HEK293T (cell line): ENCODE measurements at regions not wholly inside any gene's neighbourhood (a gene's known extent, or its start where the extent isn't known, plus 50 kb on each side); places are given as distances from the start of the nearest gene placed in this dataset.

Source experiments
- CTCF ChIA-PET: fragments of 350-600 bp; formaldehyde crosslinking; extraction: SDS; loops from one replicate; lab custom pipeline; 2021; ENCODE audit warnings: antibody characterized with exemption, inconsistent platforms; lab: Yijun Ruan, JAX
- POLR2A ChIA-PET: fragments of 350-600 bp; formaldehyde crosslinking; extraction: SDS; loops from one replicate; lab custom pipeline; 2020; ENCODE audit warnings: antibody characterized with exemption, inconsistent platforms; lab: Yijun Ruan, JAX
- DNase-seq: peaks from one replicate; pipeline ENCODE4 v3.0.0; 2012; ENCODE audit warnings: mixed read lengths; ENCODE audit errors: extremely low spot score
- ARNT ChIP-seq: fragments of 450-650 bp; IDR thresholded peaks from 2 replicates; pipeline ENCODE4 v1.6.1; 2017; ENCODE audit warnings: mild to moderate bottlenecking
- BHLHE40 ChIP-seq: fragments of 450-650 bp; IDR thresholded peaks from 2 replicates; pipeline ENCODE4 v1.6.1; 2016; ENCODE audit warnings: mild to moderate bottlenecking, moderate library complexity, borderline replicate concordance
- CTBP1 ChIP-seq: fragments of 450-650 bp; IDR thresholded peaks from 2 replicates; pipeline ENCODE4 v1.6.1; 2016; ENCODE audit warnings: borderline replicate concordance
- ELF4 ChIP-seq: fragments of 450-650 bp; IDR thresholded peaks from 2 replicates; pipeline ENCODE4 v1.6.1; 2017; ENCODE audit warnings: antibody characterized with exemption
- FOXA1 ChIP-seq: fragments of 450-650 bp; IDR thresholded peaks from 2 replicates; pipeline ENCODE4 v1.6.1; 2016; ENCODE audit warnings: mild to moderate bottlenecking
- FOXK2 ChIP-seq: fragments of 450-650 bp; IDR thresholded peaks from 2 replicates; pipeline ENCODE4 v1.6.1; 2016; ENCODE audit warnings: mild to moderate bottlenecking
- FOXM1 ChIP-seq: fragments of 450-650 bp; IDR thresholded peaks from 2 replicates; pipeline ENCODE4 v1.6.1; 2017; ENCODE audit warnings: mild to moderate bottlenecking, borderline replicate concordance
- HDGF ChIP-seq: fragments of 450-650 bp; IDR thresholded peaks from 2 replicates; pipeline ENCODE4 v1.6.1; 2017; ENCODE audit warnings: antibody characterized with exemption, borderline replicate concordance
- L3MBTL2 ChIP-seq: fragments of 450-650 bp; conservative IDR thresholded peaks from 2 replicates; pipeline ENCODE4 v1.6.1; 2016; ENCODE audit warnings: mild to moderate bottlenecking
- LEF1 ChIP-seq: fragments of 450-650 bp; IDR thresholded peaks from 2 replicates; pipeline ENCODE4 v1.6.1; 2017; ENCODE audit warnings: mild to moderate bottlenecking, borderline replicate concordance
- NFRKB ChIP-seq: fragments of 450-650 bp; IDR thresholded peaks from 2 replicates; pipeline ENCODE4 v1.6.1; 2016; ENCODE audit warnings: mild to moderate bottlenecking, moderate library complexity
- SP1 ChIP-seq: fragments of 450-650 bp; IDR thresholded peaks from 2 replicates; pipeline ENCODE4 v1.6.1; 2017
- SUZ12 ChIP-seq: fragments of 450-650 bp; IDR thresholded peaks from 2 replicates; pipeline ENCODE4 v1.6.1; 2016; ENCODE audit warnings: mild to moderate bottlenecking
- TARDBP ChIP-seq: fragments of 450-650 bp; IDR thresholded peaks from 2 replicates; pipeline ENCODE4 v1.6.1; 2016
- ZNF384 ChIP-seq: fragments of 450-650 bp; IDR thresholded peaks from 2 replicates; pipeline ENCODE4 v1.6.1; 2016
- TF ChIP-seq, protein P1 (sequence below): fragments of 450-650 bp; IDR thresholded peaks from 2 replicates; pipeline ENCODE4 v1.6.1; 2016

DNA sequence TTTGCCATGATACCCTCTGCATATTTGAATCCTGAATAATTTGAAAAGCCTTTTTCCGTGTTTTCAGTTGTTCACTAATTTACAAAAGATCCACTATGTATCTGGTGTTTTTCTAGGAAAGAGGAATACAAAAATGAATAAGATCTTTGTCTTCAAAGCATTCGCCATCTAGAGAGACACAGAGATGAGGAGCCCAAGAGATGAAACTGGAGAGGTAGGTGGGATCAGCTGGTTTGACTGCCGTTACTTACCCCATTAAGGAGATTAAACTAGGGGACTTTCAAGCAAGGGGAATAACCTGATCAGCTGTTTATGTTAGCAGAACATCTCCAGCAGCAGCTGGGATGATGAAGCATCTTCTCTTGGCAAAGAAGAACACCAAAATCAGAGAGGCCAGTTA lies 150.2 kb upstream of the SATB2 start:
- no peak for DNase-seq
- TF ChIP-seq SP1 (no peak), SUZ12 (no peak), NFRKB (no peak), HDGF (no peak), ARNT (no peak), L3MBTL2 (no peak), ELF4 (no peak), ZNF384 (no peak), LEF1 (no peak), FOXM1 (no peak), TARDBP (no peak), CTBP1 (no peak)
- TF ChIP-seq, protein P1, sequence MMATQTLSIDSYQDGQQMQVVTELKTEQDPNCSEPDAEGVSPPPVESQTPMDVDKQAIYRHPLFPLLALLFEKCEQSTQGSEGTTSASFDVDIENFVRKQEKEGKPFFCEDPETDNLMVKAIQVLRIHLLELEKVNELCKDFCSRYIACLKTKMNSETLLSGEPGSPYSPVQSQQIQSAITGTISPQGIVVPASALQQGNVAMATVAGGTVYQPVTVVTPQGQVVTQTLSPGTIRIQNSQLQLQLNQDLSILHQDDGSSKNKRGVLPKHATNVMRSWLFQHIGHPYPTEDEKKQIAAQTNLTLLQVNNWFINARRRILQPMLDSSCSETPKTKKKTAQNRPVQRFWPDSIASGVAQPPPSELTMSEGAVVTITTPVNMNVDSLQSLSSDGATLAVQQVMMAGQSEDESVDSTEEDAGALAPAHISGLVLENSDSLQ = no peak
- POLR2A ChIA-PET = no interaction called here
- CTCF ChIA-PET = interaction anchor here (1.3 kb wide), 1 partner anchor 11 kb away, joined by 7 read pairs; no protein-coding TSS in a partner anchor

DNA sequence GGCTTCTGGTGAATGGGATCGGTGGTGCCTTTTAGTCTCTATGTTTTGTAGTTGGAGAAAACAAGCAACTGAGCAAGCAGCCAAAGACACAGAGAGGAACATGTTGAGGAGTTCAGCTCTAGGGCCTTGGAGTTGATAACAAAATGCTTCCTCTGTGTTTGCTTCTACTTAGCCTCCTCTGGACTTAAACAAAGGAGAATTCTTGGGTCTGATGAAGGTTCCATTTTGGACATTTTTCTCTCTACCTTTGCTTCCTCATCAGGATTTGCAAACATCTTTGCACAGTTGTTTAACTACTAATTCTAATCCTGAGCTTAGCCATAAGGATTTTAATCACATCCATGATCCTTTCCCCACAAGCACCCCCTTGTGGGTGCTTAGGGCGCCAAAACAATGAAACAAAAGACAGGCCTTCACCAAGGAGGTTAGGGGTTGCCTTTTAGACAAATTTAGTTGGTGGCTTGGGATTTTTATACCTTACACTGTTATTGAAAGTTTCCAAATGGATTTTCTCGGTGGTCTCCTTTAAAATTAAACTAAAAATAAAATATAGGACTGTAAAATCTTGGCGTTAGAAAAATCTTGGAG lies 148.5 kb upstream of the SATB2 start:
- ChIA-PET CTCF (interaction anchor here (1.7 kb wide), 1 partner anchor 10 kb away, joined by 9 read pairs; no protein-coding TSS in a partner anchor), POLR2A (no interaction called here)
- no peak for TF ChIP-seq SUZ12
- TF ChIP-seq ELF4 = no peak
- peak; percentile 16 for DNase-seq

DNA sequence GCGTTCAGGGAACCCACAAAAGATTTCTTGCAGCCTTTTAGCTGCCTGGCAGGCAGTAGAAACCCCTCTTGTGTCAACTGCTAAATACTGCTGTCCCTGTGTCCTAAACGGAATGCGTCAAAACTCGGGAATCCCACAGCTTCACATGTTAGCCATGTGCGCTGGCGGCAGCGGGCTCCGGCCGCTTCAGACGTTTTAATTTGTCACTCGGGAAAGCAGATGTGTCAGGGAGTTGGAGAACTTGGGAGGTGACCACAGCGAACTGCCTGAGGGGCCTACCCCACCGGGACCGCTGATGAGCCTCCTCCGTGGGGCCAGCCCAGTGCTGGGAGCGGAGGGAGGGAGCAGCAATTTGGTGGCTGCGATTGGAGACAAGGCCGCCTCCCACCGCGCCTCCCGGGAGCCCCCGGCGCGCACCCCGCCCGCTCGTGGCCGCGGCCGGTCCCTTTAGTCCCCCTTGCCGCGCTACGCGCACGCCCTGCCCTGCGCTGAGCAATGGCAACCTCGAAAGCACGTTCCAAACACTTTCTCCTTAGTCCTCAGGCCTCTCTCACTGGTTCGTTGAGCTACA lies 146.1 kb upstream of the SATB2 start:
- CTCF ChIA-PET = no interaction called here
- no peak for TF ChIP-seq LEF1
- TF ChIP-seq FOXM1 = no peak
- no peak for TF ChIP-seq ELF4
- TF ChIP-seq SP1 = no peak
- POLR2A ChIA-PET = no interaction called here
- DNase-seq = no peak

DNA sequence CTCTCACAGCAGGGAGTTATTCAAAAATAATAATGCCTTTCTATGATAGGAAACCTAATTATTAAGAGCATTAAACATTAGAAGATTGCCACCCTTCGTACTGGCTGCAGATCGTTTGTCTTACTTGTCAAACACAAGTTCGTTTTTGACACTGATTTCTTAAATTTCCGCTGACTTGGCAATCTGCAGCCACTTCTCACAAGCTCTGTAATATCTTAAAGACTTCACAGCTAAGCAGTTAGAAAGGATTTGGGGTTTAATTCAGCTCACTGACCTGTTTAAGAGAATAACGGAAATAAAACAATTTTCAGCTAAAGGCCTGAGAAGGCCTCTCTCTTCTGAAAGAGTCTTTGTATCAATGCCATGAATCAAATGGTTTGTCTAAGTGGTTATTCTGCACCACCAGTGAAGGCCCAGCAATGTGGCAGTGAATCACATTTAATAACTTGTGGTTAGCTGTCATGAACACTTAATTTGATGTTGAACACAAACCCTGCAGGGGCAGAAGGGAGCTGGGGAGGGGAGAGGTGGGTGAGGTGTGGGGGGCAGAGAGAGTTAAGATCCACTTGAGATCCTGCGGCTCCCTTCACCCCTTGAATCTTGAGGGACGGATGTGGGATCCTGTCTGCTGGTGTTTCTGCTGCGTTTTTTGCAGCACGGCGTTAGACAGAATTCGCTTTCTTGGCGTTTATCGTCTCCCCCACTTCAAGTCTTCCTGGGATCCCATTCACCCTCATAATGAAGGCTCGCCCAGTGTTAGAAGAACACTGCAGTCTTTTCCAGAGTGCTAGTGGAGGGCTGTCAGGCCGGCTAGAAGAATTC lies 145.4 kb upstream of the SATB2 start:
- DNase-seq = no peak
- POLR2A ChIA-PET = no interaction called here
- TF ChIP-seq LEF1 = no peak
- no peak for TF ChIP-seq BHLHE40
- TF ChIP-seq SUZ12 = no peak
- TF ChIP-seq FOXK2 = no peak
- TF ChIP-seq ELF4 = no peak
- no peak for TF ChIP-seq SP1
- TF ChIP-seq, protein P1 = no peak
- CTCF ChIA-PET = no interaction called here

DNA sequence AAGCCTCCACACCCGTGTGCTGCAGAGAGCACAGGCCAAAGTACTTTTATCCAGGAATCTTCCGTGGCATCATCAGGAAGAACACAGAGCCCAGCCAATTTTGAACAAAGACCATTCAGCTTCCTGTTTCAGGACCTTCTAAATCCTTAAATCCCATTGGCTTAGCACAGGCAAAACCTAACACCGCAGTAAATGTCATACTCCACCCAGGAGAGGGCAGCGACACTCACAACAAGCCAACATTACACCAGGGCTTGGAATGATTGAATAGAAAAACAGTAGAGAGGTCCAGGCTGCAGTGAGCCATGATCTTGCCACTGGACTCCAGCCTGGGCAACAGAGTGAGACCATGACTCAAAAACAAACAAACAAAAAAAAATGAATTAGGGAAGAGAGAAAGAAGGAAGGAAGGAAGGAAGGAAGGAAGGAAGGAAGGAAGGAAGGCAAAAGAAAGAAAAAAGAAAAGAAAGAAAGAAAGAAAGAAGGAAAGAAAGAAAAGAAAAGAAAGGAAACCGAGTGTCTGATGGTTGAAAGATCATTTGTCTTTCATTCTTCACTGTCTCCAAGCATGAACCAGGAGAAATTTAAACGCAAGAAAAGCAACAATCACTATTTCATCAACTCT lies 144.6 kb upstream of the SATB2 start:
- TF ChIP-seq, protein P1 = no peak
- TF ChIP-seq FOXA1 = no peak
- TF ChIP-seq L3MBTL2 = no peak
- no peak for TF ChIP-seq HDGF
- no peak for TF ChIP-seq CTBP1
- no peak for TF ChIP-seq TARDBP
- ChIA-PET CTCF (interaction anchor here (0.7 kb wide), 1 partner anchor 113 kb away, joined by 3 read pairs; no protein-coding TSS in a partner anchor), POLR2A (no interaction called here)
- DNase-seq = peak; percentile 52

DNA sequence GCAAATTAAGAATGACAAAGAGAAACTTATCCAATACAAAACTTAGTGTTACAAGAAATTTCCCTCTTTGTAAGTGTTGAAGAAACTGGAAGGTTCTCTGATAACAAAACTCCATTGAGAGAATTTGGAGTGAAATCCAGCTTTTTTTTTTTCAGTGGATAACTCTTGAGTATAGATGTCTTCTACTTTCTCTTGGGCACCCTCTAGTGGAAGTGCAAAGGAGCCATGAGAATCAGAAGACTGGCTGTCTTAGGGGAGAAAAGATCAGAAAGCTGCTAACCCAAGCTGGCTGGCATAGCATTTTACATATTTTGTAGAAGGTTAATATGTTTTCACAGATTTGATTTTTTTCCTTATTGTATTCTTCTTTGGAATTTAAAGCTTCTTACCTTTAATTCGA lies 138.8 kb upstream of the SATB2 start:
- TF ChIP-seq ZNF384 = peak; percentile 56
- no peak for TF ChIP-seq CTBP1
- TF ChIP-seq L3MBTL2 = no peak
- no peak for TF ChIP-seq SP1
- TF ChIP-seq, protein P1 = no peak
- TF ChIP-seq TARDBP = no peak
- CTCF ChIA-PET = interaction anchor here (0.5 to 1.6 kb wide), 11 partner anchors 9 to 1469 kb away, joined by 3 to 11 read pairs (median 4); no protein-coding TSS in a partner anchor
- DNase-seq = peak; percentile 49
- POLR2A ChIA-PET = no interaction called here
